Mucosa of gallbladder (tissue), 1 donor: ENCODE measurements at regions not wholly inside any gene's neighbourhood (a gene's known extent, or its start where the extent isn't known, plus 50 kb on each side); places are given as distances from the start of the nearest gene placed in this dataset.

ENCODE experiments used
- DNase-seq: peaks from one replicate; pipeline ENCODE4 v3.0.0-alpha.2; 2020; ENCODE audit warnings: low spot score
- donor health status: DM: no; HTN: no; CAD: no.

DNA sequence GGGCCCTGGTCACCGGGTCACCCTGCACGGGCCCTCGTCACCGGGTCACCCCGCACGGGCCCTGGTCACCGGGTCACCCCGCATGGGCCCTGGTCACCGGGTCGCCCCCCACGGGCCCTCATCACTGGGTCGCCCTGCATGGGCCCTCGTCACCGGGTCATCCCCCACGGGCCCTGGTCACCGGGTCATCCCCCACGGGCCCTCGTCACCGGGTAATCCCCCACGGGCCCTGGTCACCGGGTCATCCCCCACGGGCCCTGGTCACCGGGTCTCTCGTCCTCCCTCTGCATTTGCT is 77.6 kb downstream of the RIPK4 start:
- DNase-seq: no peak

GRCh38 chr21:41687633-41688032 is 79.2 kb downstream of the RIPK4 start:
- DNase-seq: no peak

DNA sequence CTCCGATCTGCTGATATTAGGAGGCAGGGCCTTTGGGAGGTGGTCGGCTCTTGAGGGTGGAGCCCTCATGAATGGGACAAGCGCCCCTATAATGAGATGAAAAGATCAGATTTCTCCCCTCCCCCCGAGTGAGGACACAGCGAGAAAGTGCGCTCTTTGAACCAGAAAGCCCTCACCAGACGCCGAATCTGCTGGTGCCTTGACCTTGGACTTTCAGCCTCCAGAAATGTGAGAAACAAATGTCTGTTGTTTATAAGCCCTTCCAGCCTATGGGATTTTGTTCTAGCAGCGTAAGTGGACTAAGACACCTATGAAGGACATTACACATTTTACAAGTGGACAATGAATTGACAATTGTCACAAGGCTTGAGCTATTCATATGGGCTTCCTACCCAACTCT is 80.2 kb downstream of the RIPK4 start:
- no peak for DNase-seq

- no peak for DNase-seq
These were observed 81.2 kb downstream of the RIPK4 start for GRCh38 chr21:41685511-41686149.

DNA sequence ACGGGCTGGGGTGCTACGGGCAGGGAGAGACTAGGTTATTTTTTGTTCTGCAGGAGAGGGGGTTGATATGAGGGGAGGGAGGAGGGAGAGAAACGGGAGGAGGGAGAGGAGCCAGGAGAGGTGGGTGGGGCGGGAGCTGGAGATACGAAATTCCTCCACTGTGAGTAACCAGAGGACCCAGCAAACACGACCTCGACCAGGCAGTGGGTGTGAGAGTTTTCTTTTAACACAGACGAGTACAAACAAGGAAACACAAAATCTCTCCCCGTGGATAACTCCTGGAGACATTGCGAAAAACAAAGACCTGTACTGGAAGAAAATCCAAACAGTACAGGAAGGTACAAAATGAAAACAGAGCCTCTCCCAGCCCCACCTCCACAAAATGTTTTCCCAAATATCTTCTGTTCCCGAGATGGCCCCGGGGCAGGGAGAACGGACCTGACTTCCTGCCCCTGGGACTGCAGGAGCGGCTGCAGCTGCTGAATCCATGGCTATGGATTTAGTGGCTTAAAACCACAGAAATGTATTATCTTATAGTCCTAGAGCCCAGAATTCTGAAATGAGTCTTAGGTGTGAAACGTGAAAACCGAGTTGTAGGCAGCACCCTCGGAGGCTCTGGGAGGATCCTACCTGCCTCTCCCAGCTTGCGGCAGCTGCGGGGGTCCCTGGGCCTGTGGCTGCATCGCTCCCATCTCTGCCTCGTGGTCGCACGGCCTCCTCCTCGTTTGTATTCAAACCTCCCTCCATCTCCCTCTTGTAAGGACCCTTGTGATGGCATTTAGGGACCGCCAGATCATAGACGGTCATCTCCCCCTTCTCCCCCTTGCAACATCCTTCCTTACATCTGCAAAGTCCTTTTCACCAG is 82.2 kb downstream of the RIPK4 start:
- DNase-seq: peak; percentile 81

DNA sequence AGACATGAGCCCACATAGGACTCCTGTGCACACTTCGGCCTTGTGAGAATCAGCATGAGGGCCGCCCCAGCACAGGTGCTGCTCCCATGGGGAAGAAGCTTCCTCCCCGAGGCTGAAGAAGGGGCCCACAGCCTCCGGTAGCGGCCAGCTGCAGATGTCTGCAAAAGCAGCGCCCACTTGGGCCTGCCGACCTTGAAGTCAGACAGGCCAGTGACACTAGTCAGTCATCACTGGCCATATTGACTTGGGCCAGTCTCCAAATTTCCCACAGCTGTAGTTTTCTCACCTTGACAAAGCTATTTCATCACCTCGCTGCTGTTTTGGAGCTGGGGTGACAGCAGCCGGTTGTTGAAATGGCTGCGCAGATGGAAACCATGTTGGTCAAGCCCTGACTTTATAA is 83.0 kb downstream of the RIPK4 start:
- DNase-seq: no peak

GRCh38 chr21:41682719-41683179 is 84.1 kb downstream of the RIPK4 start:
- no peak for DNase-seq

GRCh38 chr21:41681939-41682718 is 84.7 kb downstream of the RIPK4 start:
- DNase-seq: no peak

GRCh38 chr21:41681348-41681801 is 85.5 kb downstream of the RIPK4 start:
- peak; percentile 56 for DNase-seq

GRCh38 chr21:41680444-41681347 is 86.2 kb downstream of the RIPK4 start:
- DNase-seq: no peak

GRCh38 chr21:41678924-41679318 is 87.9 kb downstream of the RIPK4 start:
- DNase-seq: peak; percentile 97

GRCh38 chr21:41678016-41678923 is 88.6 kb downstream of the RIPK4 start:
- DNase-seq: peak; percentile 90

GRCh38 chr21:41677671-41678015 is 89.2 kb downstream of the RIPK4 start:
- DNase-seq: peak; percentile 56

DNA sequence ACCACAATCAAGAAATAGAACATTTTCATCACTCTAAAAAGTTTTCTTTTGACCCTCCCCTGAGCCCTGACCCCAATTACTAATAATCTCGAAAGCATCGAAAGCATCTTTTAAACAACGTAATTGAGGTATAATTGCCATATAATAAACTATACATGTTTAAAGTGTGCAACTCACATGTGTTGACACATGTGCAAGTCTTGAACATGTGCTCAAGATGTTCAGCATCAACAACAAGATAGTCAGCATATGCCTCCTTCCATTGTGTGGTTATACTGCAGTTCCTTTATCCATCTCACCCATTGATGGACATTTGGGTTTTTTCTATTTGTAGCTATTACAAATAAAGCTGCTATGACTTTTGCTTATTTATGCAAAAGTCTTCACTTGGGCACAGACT is 90.7 kb downstream of the RIPK4 start:
- DNase-seq: no peak

GRCh38 chr21:41675574-41675973 is 91.3 kb downstream of the RIPK4 start:
- DNase-seq: no peak

GRCh38 chr21:41674402-41674801 is 92.5 kb downstream of the RIPK4 start:
- DNase-seq: no peak

GRCh38 chr21:41673596-41674335 is 93.1 kb downstream of the RIPK4 start:
- no peak for DNase-seq

DNA sequence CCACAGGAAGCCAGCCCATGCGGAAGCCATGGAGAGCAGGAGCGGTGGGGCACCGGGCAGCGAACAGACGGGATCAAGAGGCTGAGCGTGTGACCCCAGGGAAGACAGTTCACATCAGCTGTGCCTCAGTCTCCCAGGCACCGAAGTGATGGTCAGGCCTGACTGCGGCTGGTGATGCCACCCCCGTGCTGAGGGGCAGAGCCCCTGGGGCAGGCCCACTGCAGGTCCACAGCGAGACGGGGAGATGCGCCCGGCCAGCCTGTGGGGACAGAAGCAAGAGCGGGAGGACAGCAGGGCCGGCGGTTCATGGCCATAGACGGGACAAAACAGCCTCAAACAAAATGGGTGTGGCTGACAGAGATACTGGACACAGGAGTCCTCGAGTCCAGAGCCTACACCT is 93.8 kb downstream of the RIPK4 start:
- no peak for DNase-seq

- DNase-seq: no peak
These were observed 94.3 kb downstream of the RIPK4 start for GRCh38 chr21:41672543-41672915.
